ENCODE measurements at regions not wholly inside any gene's neighbourhood (a gene's known extent, or its start where the extent isn't known, plus 50 kb on each side); places are given as distances from the start of the nearest gene placed in this dataset.

DNA sequence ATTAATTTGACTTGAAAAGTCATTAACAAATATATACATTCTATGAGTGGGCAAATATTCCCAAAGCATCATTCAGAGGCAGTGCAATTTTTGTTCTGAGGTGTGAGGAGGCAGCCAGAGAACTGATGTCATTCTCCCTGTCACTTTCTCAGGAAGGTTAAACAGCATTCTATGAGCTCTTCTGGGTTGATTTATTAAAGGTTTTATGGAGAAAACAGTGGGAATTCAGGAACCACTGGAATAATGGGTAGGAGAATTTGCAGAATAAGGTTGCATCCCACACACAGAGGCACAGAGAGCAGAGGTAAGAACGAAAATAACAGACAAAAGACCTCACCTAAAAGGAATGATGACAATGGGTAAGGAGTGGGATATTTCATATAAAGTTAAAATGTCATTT is 860.6 kb downstream of the TFAP2A start:
- DNase-seq: no peak
- no peak overlapping the region for H3K4me3 ChIP-seq (ENCODE audit: insufficient read depth, low read depth, low read length, poor library complexity, severe bottlenecking)

GRCh38 chr6:9553002-9553401 is 861.9 kb downstream of the TFAP2A start:
- Histone ChIP-seq H3K27ac (ENCODE audit: insufficient read depth, low read length, poor library complexity, severe bottlenecking) (no peak overlapping the region), H3K36me3 (ENCODE audit: control insufficient read depth, insufficient read depth, low read length) (no peaks in the 10 kb centered on the region), H3K27me3 (replicated peaks; ENCODE audit: control insufficient read depth, insufficient read depth, low read length, poor library complexity, severe bottlenecking) (no peaks in the 10 kb centered on the region), H3K4me1 (ENCODE audit: control insufficient read depth, insufficient read depth, low read length, poor library complexity, severe bottlenecking) (no peaks in the 10 kb centered on the region), H3K4me3 (ENCODE audit: insufficient read depth, low read depth, low read length, poor library complexity, severe bottlenecking) (no peak overlapping the region), H3K9me3 (ENCODE audit: control insufficient read depth, low read length) (no peaks in the 10 kb centered on the region)
- DNase-seq: no peak

More for the DNA sequence above, 860.6 kb downstream of the TFAP2A start:
- H3K9me3 ChIP-seq (ENCODE audit: control insufficient read depth, low read length): no peaks in the 10 kb centered on the region
- H3K27me3 ChIP-seq (replicated peaks; ENCODE audit: control insufficient read depth, insufficient read depth, low read length, poor library complexity, severe bottlenecking): no peaks in the 10 kb centered on the region
- no peak overlapping the region for H3K27ac ChIP-seq (ENCODE audit: insufficient read depth, low read length, poor library complexity, severe bottlenecking)
- no peaks in the 10 kb centered on the region for H3K36me3 ChIP-seq (ENCODE audit: control insufficient read depth, insufficient read depth, low read length)
- H3K4me1 ChIP-seq (ENCODE audit: control insufficient read depth, insufficient read depth, low read length, poor library complexity, severe bottlenecking): no peaks in the 10 kb centered on the region

DNA sequence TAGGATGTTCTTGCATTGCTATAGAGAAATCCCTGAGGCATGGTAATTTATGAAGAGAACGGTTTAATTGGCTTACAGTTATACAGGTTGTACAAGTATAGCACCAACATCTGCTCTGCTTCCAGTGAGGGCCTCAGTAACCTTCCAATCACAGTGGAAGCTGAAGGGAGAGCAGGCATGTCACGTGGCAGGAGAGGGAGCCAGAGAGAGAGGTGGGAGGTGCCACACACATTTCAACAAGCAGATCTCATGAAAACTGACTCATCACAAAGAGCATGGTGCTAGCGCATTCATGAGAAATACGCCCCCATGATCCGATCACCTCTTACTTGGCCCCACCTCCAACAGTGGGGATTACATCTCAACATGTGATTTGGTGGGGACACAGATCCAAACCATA is 871.2 kb downstream of the TFAP2A start:
- H3K36me3 ChIP-seq (ENCODE audit: control insufficient read depth, insufficient read depth, low read length): no peaks in the 10 kb centered on the region
- H3K27me3 ChIP-seq (replicated peaks; ENCODE audit: control insufficient read depth, insufficient read depth, low read length, poor library complexity, severe bottlenecking): no peaks in the 10 kb centered on the region
- no peaks in the 10 kb centered on the region for H3K4me1 ChIP-seq (ENCODE audit: control insufficient read depth, insufficient read depth, low read length, poor library complexity, severe bottlenecking)
- no peak overlapping the region for H3K4me3 ChIP-seq (ENCODE audit: insufficient read depth, low read depth, low read length, poor library complexity, severe bottlenecking)
- DNase-seq: no peak
- H3K27ac ChIP-seq (ENCODE audit: insufficient read depth, low read length, poor library complexity, severe bottlenecking): no peak overlapping the region
- H3K9me3 ChIP-seq (ENCODE audit: control insufficient read depth, low read length): no peaks in the 10 kb centered on the region

- H3K4me3 ChIP-seq (ENCODE audit: insufficient read depth, low read depth, low read length, poor library complexity, severe bottlenecking): no peak overlapping the region
- no peaks in the 10 kb centered on the region for H3K4me1 ChIP-seq (ENCODE audit: control insufficient read depth, insufficient read depth, low read length, poor library complexity, severe bottlenecking)
- no peaks in the 10 kb centered on the region for H3K9me3 ChIP-seq (ENCODE audit: control insufficient read depth, low read length)
- no peak for DNase-seq
- no peak overlapping the region for H3K27ac ChIP-seq (ENCODE audit: insufficient read depth, low read length, poor library complexity, severe bottlenecking)
- H3K36me3 ChIP-seq (ENCODE audit: control insufficient read depth, insufficient read depth, low read length): no peaks in the 10 kb centered on the region
- H3K27me3 ChIP-seq (replicated peaks; ENCODE audit: control insufficient read depth, insufficient read depth, low read length, poor library complexity, severe bottlenecking): no peaks in the 10 kb centered on the region
Observed at GRCh38 chr6:9540534-9541126, 874.2 kb downstream of the TFAP2A start.

DNA sequence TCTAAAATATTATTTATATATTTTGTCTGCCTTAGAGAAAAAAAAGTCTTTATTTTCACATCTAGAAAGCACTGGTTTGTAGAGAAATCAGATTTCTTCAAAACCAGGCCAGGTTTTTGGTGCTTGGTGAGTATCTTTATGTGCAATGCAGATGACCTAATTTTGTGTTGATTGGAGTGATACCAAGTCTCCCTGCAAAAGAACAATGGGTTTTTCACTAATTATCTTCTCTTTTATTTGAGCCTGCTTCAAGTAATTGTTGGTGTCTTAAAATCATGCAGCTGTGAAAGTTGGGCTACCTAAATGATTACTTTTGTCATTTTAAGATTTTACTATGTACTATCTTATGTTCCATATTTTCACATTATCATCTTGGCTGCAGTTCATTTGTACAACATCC is 874.7 kb downstream of the TFAP2A start:
- Histone ChIP-seq H3K9me3 (ENCODE audit: control insufficient read depth, low read length) (no peaks in the 10 kb centered on the region), H3K4me1 (ENCODE audit: control insufficient read depth, insufficient read depth, low read length, poor library complexity, severe bottlenecking) (no peaks in the 10 kb centered on the region), H3K36me3 (ENCODE audit: control insufficient read depth, insufficient read depth, low read length) (no peaks in the 10 kb centered on the region), H3K27ac (ENCODE audit: insufficient read depth, low read length, poor library complexity, severe bottlenecking) (no peak overlapping the region), H3K4me3 (ENCODE audit: insufficient read depth, low read depth, low read length, poor library complexity, severe bottlenecking) (no peak overlapping the region), H3K27me3 (replicated peaks; ENCODE audit: control insufficient read depth, insufficient read depth, low read length, poor library complexity, severe bottlenecking) (no peaks in the 10 kb centered on the region)
- DNase-seq: no peak

DNA sequence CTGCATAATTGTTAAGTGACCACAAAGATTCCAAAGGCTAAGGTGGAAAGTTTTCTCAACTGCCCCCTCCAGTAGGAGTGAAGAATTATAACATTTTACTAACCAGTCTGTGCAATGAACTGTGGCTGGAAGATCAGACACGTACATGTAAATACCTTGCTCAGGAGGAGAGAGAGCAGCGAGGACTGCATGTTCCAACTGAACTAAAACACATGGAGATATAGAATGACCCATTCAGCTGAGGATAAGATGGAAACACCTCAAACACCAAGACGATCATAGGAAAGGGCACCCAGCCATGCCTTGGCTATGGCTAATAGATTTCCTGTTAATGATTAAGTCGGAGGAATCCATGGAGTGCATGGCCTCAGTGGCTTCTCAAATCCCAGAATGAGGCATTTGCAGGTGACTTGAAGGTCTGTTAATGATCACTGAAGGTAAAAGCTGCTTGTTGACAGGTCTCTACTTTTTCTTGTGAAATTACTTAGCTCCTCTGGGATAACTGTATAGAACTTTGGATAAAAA is 875.6 kb downstream of the TFAP2A start:
- no peaks in the 10 kb centered on the region for H3K9me3 ChIP-seq (ENCODE audit: control insufficient read depth, low read length)
- H3K27ac ChIP-seq (ENCODE audit: insufficient read depth, low read length, poor library complexity, severe bottlenecking): no peak overlapping the region
- no peaks in the 10 kb centered on the region for H3K4me1 ChIP-seq (ENCODE audit: control insufficient read depth, insufficient read depth, low read length, poor library complexity, severe bottlenecking)
- no peak for DNase-seq
- H3K36me3 ChIP-seq (ENCODE audit: control insufficient read depth, insufficient read depth, low read length): no peaks in the 10 kb centered on the region
- no peaks in the 10 kb centered on the region for H3K27me3 ChIP-seq (replicated peaks; ENCODE audit: control insufficient read depth, insufficient read depth, low read length, poor library complexity, severe bottlenecking)
- no peak overlapping the region for H3K4me3 ChIP-seq (ENCODE audit: insufficient read depth, low read depth, low read length, poor library complexity, severe bottlenecking)

DNA sequence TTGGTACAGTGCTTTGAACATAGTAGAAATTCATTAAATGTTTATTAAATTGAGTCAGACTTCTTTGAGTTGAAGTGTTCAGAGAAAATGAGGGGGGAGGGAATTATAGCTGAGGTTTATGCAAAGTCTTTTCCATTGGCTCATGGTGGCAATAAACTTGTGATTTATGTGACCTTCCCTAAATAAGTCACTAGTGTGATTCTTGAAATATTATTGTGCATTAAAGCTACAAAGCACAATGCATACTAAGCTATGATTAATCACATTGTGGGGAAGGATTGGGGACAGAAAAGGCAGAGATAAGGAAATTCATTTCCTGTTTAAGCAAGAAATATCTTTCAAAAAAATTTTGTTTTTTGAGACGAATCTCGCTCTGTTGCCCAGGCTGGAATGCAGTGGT is 877.5 kb downstream of the TFAP2A start:
- H3K27me3 ChIP-seq (replicated peaks; ENCODE audit: control insufficient read depth, insufficient read depth, low read length, poor library complexity, severe bottlenecking): no peaks in the 10 kb centered on the region
- no peaks in the 10 kb centered on the region for H3K36me3 ChIP-seq (ENCODE audit: control insufficient read depth, insufficient read depth, low read length)
- no peak overlapping the region for H3K4me3 ChIP-seq (ENCODE audit: insufficient read depth, low read depth, low read length, poor library complexity, severe bottlenecking)
- no peak for DNase-seq
- no peaks in the 10 kb centered on the region for H3K4me1 ChIP-seq (ENCODE audit: control insufficient read depth, insufficient read depth, low read length, poor library complexity, severe bottlenecking)
- H3K27ac ChIP-seq (ENCODE audit: insufficient read depth, low read length, poor library complexity, severe bottlenecking): no peak overlapping the region
- H3K9me3 ChIP-seq (ENCODE audit: control insufficient read depth, low read length): no peaks in the 10 kb centered on the region

DNA sequence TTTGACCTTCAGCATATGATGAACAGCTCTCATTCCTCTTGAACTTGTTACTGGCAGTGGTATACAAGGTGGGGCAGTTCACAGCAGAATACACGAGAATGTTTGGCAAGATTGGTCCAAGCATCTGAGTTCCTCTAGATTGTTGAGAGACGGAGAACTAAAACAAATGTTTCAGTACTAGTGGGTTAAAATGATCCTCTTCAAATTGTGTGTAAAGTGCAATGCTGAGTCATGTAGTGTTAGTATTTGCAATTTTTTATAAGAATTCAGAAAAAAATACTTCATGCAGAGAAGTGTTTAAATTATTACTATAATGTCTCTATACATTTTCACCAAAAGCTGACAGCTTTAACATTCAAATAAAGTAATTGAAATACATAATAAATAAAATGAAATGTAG is 879.8 kb downstream of the TFAP2A start:
- Histone ChIP-seq H3K4me1 (ENCODE audit: control insufficient read depth, insufficient read depth, low read length, poor library complexity, severe bottlenecking) (no peaks in the 10 kb centered on the region), H3K36me3 (ENCODE audit: control insufficient read depth, insufficient read depth, low read length) (no peaks in the 10 kb centered on the region), H3K27ac (ENCODE audit: insufficient read depth, low read length, poor library complexity, severe bottlenecking) (no peak overlapping the region), H3K4me3 (ENCODE audit: insufficient read depth, low read depth, low read length, poor library complexity, severe bottlenecking) (no peak overlapping the region), H3K27me3 (replicated peaks; ENCODE audit: control insufficient read depth, insufficient read depth, low read length, poor library complexity, severe bottlenecking) (no peaks in the 10 kb centered on the region), H3K9me3 (ENCODE audit: control insufficient read depth, low read length) (no peaks in the 10 kb centered on the region)
- no peak for DNase-seq

DNA sequence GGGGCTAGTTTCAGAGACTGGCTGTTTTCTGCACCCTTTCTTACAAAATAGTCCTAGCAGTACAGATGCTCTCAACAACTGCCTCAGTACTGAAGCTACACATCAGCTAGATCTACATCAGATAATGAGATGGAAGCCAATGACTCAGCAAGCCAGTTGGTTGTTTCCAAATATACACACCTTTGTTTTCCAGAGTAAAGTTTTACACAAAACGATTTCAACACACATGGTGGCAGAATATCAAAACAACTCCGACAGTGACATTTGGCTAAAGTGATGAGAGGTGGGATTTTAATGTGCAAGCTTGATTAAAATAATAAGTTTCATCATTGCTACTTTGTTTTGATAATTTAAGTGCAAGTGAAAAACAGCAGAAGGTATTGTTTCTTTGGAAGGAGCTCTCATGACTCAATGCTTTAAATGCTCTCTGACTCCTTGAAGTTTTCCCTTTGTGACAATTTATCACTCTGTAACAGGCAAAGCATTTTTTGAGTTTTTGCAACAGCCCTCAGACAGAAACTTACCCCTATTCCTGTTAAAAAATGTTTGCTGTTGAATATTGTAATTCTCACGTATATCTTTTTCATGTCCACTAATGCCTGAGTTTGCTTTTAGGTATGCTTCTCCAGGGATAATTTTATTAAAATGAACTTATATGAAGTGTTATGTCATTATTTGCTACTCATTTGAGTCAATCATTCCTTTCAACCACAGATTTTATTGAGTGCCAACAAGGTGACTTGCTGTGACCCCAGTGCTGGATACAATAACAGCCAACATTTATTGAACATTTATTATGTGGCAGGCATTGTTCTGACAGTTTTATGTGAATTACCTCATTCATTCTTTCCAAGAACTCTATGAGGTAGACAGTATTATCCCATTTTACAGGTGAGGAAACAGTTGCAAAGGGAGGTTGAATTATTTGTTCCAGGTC is 882.0 kb downstream of the TFAP2A start:
- Histone ChIP-seq H3K9me3 (ENCODE audit: control insufficient read depth, low read length) (no peaks in the 10 kb centered on the region), H3K4me1 (ENCODE audit: control insufficient read depth, insufficient read depth, low read length, poor library complexity, severe bottlenecking) (no peaks in the 10 kb centered on the region), H3K36me3 (ENCODE audit: control insufficient read depth, insufficient read depth, low read length) (no peaks in the 10 kb centered on the region), H3K4me3 (ENCODE audit: insufficient read depth, low read depth, low read length, poor library complexity, severe bottlenecking) (no peak overlapping the region), H3K27ac (ENCODE audit: insufficient read depth, low read length, poor library complexity, severe bottlenecking) (no peak overlapping the region), H3K27me3 (replicated peaks; ENCODE audit: control insufficient read depth, insufficient read depth, low read length, poor library complexity, severe bottlenecking) (no peaks in the 10 kb centered on the region)
- no peak for DNase-seq

GRCh38 chr6:9527679-9528286 is 887.1 kb downstream of the TFAP2A start:
- Histone ChIP-seq H3K4me1 (ENCODE audit: control insufficient read depth, insufficient read depth, low read length, poor library complexity, severe bottlenecking) (no peaks in the 10 kb centered on the region), H3K4me3 (ENCODE audit: insufficient read depth, low read depth, low read length, poor library complexity, severe bottlenecking) (no peak overlapping the region), H3K27ac (ENCODE audit: insufficient read depth, low read length, poor library complexity, severe bottlenecking) (no peak overlapping the region), H3K27me3 (replicated peaks; ENCODE audit: control insufficient read depth, insufficient read depth, low read length, poor library complexity, severe bottlenecking) (no peaks in the 10 kb centered on the region), H3K9me3 (ENCODE audit: control insufficient read depth, low read length) (no peaks in the 10 kb centered on the region), H3K36me3 (ENCODE audit: control insufficient read depth, insufficient read depth, low read length) (no peaks in the 10 kb centered on the region)
- no peak for DNase-seq
